Trophoblast cell (in vitro differentiated cells and primary cell): ENCODE measurements at regions not wholly inside any gene's neighbourhood (a gene's known extent, or its start where the extent isn't known, plus 50 kb on each side); places are given as distances from the start of the nearest gene placed in this dataset.

Experiments used
- DNase-seq, 2 donors: peaks; one replicate each; pipeline ENCODE4 v3.0.0-alpha.2; 2016
- H2AFZ ChIP-seq: 2 replicates; pipeline ENCODE4 v1.6.1; 2013; ENCODE audit warnings: low read length, moderate library complexity, mild to moderate bottlenecking; ENCODE audit not compliant: insufficient read depth, poor library complexity
- H2AK5ac ChIP-seq: 2 replicates; pipeline ENCODE4 v1.6.1; 2013; ENCODE audit warnings: mild to moderate bottlenecking, low read length
- H2BK120ac ChIP-seq: 2 replicates; pipeline ENCODE4 v1.6.1; 2013; ENCODE audit warnings: low read length, mild to moderate bottlenecking, moderate library complexity; ENCODE audit not compliant: insufficient read depth, poor library complexity
- H2BK12ac ChIP-seq: 2 replicates; pipeline ENCODE4 v1.6.1; 2013; ENCODE audit warnings: mild to moderate bottlenecking, low read length, moderate library complexity
- H2BK5ac ChIP-seq: 2 replicates; pipeline ENCODE4 v1.6.1; 2013; ENCODE audit warnings: low read length, low read depth, moderate library complexity, mild to moderate bottlenecking; ENCODE audit not compliant: poor library complexity
- H3K14ac ChIP-seq: 2 replicates; pipeline ENCODE4 v1.6.1; 2013; ENCODE audit warnings: mild to moderate bottlenecking, low read length
- H3K18ac ChIP-seq: 2 replicates; pipeline ENCODE4 v1.6.1; 2013; ENCODE audit warnings: mild to moderate bottlenecking, low read length
- H3K23ac ChIP-seq: 2 replicates; pipeline ENCODE4 v1.6.1; 2013; ENCODE audit warnings: low read length
- H3K27ac ChIP-seq: 2 replicates; pipeline ENCODE4 v1.5.1; 2013; ENCODE audit warnings: low read depth, mild to moderate bottlenecking, inconsistent platforms, low read length, moderate library complexity
- H3K27me3 ChIP-seq: 2 replicates; pipeline ENCODE4 v1.6.1; 2013; ENCODE audit warnings: inconsistent platforms, mild to moderate bottlenecking, low read length, moderate library complexity; ENCODE audit not compliant: insufficient read depth
- H3K36me3 ChIP-seq, 2 experiments: 1 replicate in 1 of 2; 2 replicates in 1 of 2; pipeline ENCODE4 v1.6.1; 2013; ENCODE audit warnings: low read length in 2 of 2, mild to moderate bottlenecking in 2 of 2, moderate library complexity in 1 of 2; ENCODE audit not compliant: insufficient read depth in 2 of 2, control insufficient read depth in 1 of 2
- H3K4ac ChIP-seq: 2 replicates; pipeline ENCODE4 v1.6.1; 2013; ENCODE audit warnings: low read depth, mild to moderate bottlenecking, low read length, moderate library complexity
- H3K4me1 ChIP-seq, 2 experiments: 1 replicate in 1 of 2; 2 replicates in 1 of 2; pipeline ENCODE4 v1.6.1; 2013; ENCODE audit warnings: low read length in 2 of 2, mild to moderate bottlenecking in 2 of 2, moderate library complexity in 1 of 2; ENCODE audit not compliant: insufficient read depth in 2 of 2, control insufficient read depth in 1 of 2
- H3K4me2 ChIP-seq: 2 replicates; pipeline ENCODE4 v1.6.1; 2013; ENCODE audit warnings: inconsistent platforms, mild to moderate bottlenecking, low read length, moderate library complexity
- H3K4me3 ChIP-seq: 2 replicates; pipeline ENCODE4 v1.5.1; 2013; ENCODE audit warnings: mild to moderate bottlenecking, low read depth, low read length, inconsistent platforms
- H3K79me1 ChIP-seq: one replicate; pipeline ENCODE4 v1.6.1; 2013; ENCODE audit warnings: low read length
- H3K79me2 ChIP-seq: 2 replicates; pipeline ENCODE4 v1.6.1; 2013; ENCODE audit warnings: low read length, mild to moderate bottlenecking; ENCODE audit not compliant: control insufficient read depth, insufficient read depth, poor library complexity
- H3K9ac ChIP-seq: 2 replicates; pipeline ENCODE4 v1.6.1; 2013; ENCODE audit warnings: mild to moderate bottlenecking, low read length
- H3K9me3 ChIP-seq: 2 replicates; pipeline ENCODE4 v1.6.1; 2013; ENCODE audit warnings: low read depth, mild to moderate bottlenecking, control low read depth, inconsistent platforms, low read length; ENCODE audit not compliant: insufficient read depth
- H4K12ac ChIP-seq: 2 replicates; pipeline ENCODE4 v1.6.1; 2013; ENCODE audit warnings: low read depth, mild to moderate bottlenecking, low read length, moderate library complexity
- H4K8ac ChIP-seq: 2 replicates; pipeline ENCODE4 v1.6.1; 2013; ENCODE audit warnings: low read depth, mild to moderate bottlenecking, low read length, moderate library complexity
- H4K91ac ChIP-seq: one replicate; pipeline ENCODE4 v1.6.1; 2013; ENCODE audit warnings: low read depth, mild to moderate bottlenecking, low read length, moderate library complexity
- WGBS: extraction: QIAGEN DNeasy Blood & Tissue Kit; methylation state at CpG from one replicate; pipeline ENCODE4 v1.1.7; 2013; ENCODE audit warnings: missing lambda C conversion rate; ENCODE audit not compliant: insufficient read length, insufficient coverage; ENCODE audit errors: extremely low coverage; 5-methylcytosine and 5-hydroxymethylcytosine counted together

DNA sequence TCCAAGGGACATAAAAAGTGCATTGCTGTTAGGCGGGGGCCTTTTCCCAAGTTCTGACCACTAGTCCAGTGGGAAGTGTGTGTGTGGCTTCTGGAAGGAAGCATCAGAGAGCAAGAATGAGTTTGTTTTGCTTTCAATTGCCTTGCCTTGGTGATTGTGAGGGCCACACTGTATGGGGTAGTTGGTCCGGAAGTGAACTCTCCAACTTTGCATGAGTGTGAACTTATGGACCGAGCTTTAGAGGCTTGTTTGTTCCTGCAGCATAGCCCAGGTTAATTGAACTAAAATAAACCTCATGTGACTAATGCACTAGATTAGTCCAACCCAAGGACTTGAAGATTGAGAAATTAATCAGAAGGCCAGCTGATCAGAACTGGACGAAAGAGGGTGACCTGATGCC is 171.7 kb downstream of the NR2F2 start:
- Histone ChIP-seq H3K9me3 (no peaks in the 10 kb centered on the region), H3K9ac (no peak overlapping the region), H3K36me3 (no peaks in the 10 kb centered on the region), H3K14ac (no peak overlapping the region), H2AK5ac (no peak overlapping the region), H2BK120ac (no peak overlapping the region), H3K79me1 (no peaks in the 10 kb centered on the region), H3K4me3 (no peak overlapping the region), H3K23ac (no peak overlapping the region), H4K8ac (no peak overlapping the region), H4K91ac (no peak overlapping the region), H3K18ac (no peak overlapping the region), H2AFZ (no peak overlapping the region), H3K4me1 (no peaks in the 10 kb centered on the region), H3K4me2 (no peak overlapping the region), H3K4ac (no peak overlapping the region), H4K12ac (no peak overlapping the region), H3K27ac (no peak overlapping the region), H3K27me3 (no peaks in the 10 kb centered on the region), H3K79me2 (no peaks in the 10 kb centered on the region), H2BK12ac (no peak overlapping the region), H2BK5ac (no peak overlapping the region)
- WGBS = no CpG with 5 or more reads among the region's 4 CpGs
- DNase-seq = no peak

DNA sequence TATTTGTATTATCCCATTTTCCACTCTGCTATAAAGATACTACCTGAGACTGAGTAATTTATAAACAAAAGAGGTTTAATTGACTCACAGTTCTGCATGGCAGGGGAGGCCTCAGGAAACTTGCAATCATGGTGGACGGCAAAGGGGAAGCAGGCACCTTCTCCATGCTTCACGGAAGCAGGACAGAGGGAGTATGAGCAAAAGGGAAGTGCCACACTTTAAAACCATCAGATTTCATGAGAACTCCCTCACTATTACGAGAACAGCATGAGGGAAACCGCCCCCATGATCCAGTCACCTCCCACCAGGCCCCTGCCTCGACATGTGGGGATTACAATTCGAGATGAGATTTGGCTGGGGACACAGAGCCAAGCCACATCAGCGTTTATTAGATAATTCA is 172.8 kb downstream of the NR2F2 start:
- Histone ChIP-seq H2AK5ac (no peak overlapping the region), H2BK5ac (no peak overlapping the region), H2BK12ac (no peak overlapping the region), H3K4me1 (no peaks in the 10 kb centered on the region), H3K9ac (no peak overlapping the region), H3K4me2 (no peak overlapping the region), H3K4me3 (no peak overlapping the region), H2AFZ (no peak overlapping the region), H3K79me2 (no peaks in the 10 kb centered on the region), H3K27ac (no peak overlapping the region), H2BK120ac (no peak overlapping the region), H3K36me3 (no peaks in the 10 kb centered on the region), H4K91ac (no peak overlapping the region), H3K18ac (no peak overlapping the region), H3K4ac (no peak overlapping the region), H4K8ac (no peak overlapping the region), H3K27me3 (no peaks in the 10 kb centered on the region), H3K23ac (no peak overlapping the region), H3K14ac (no peak overlapping the region), H3K79me1 (no peaks in the 10 kb centered on the region), H3K9me3 (no peaks in the 10 kb centered on the region), H4K12ac (no peak overlapping the region)
- WGBS = no CpG with 5 or more reads among the region's 7 CpGs
- DNase-seq = no peak

DNA sequence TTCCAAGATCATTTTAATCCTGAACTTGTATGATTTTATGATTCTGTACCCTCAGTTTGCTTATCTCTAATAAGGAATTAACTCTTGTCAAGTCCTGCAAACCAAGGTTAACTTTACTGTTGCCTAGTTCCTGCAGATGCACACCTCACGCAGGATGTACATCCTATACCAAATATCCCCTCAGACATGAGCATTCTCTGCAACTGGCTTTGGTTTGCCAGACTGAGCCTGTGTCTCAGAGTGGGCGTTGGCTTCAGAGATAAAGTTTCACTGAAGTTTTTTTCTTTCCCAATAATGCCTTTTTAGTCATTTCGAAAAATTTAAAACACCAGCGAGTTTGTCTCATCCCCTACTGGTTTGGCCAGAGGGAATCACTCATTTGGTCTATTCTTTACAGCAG is 173.9 kb downstream of the NR2F2 start:
- Histone ChIP-seq H3K18ac (no peak overlapping the region), H3K4me3 (no peak overlapping the region), H3K79me1 (no peaks in the 10 kb centered on the region), H3K27ac (no peak overlapping the region), H3K9ac (no peak overlapping the region), H2AFZ (no peak overlapping the region), H3K79me2 (no peaks in the 10 kb centered on the region), H3K27me3 (no peaks in the 10 kb centered on the region), H3K36me3 (no peaks in the 10 kb centered on the region), H2AK5ac (no peak overlapping the region), H2BK12ac (no peak overlapping the region), H3K9me3 (no peaks in the 10 kb centered on the region), H3K4me2 (no peak overlapping the region), H2BK120ac (no peak overlapping the region), H3K23ac (no peak overlapping the region), H4K8ac (no peak overlapping the region), H4K12ac (no peak overlapping the region), H4K91ac (no peak overlapping the region), H3K14ac (no peak overlapping the region), H3K4me1 (no peaks in the 10 kb centered on the region), H3K4ac (no peak overlapping the region), H2BK5ac (no peak overlapping the region)
- DNase-seq = peak in 1 of 2 donors; percentile 29
- no CpG with 5 or more reads among the region's 4 CpGs for WGBS

DNA sequence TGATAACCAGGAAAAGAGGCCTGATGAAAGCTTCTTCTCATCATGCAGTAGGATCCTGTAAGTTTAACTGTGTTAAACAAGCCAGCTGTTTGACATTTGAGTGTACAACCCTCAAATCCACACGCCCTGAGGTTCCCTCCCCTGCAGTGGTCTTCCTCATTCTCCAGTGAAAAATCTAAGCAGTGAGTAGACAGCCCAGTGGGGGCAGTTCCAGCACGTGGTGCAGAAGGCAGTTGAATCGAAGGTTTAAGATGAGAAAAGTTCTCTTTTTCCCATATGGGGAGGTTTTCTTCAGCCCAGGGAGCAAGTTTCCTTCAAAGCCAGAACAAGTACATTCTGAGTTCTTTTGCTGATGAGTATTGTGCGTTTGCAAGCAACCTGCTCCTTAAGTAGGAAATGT is 174.5 kb downstream of the NR2F2 start:
- Histone ChIP-seq H3K4me3 (no peak overlapping the region), H3K18ac (no peak overlapping the region), H3K27me3 (no peaks in the 10 kb centered on the region), H4K8ac (no peak overlapping the region), H3K4me1 (no peaks in the 10 kb centered on the region), H3K79me2 (no peaks in the 10 kb centered on the region), H2BK12ac (no peak overlapping the region), H3K9ac (no peak overlapping the region), H3K4ac (no peak overlapping the region), H2BK120ac (no peak overlapping the region), H2BK5ac (no peak overlapping the region), H3K9me3 (no peaks in the 10 kb centered on the region), H2AFZ (no peak overlapping the region), H2AK5ac (no peak overlapping the region), H3K79me1 (no peaks in the 10 kb centered on the region), H3K14ac (no peak overlapping the region), H3K4me2 (no peak overlapping the region), H3K27ac (no peak overlapping the region), H4K91ac (no peak overlapping the region), H3K36me3 (no peaks in the 10 kb centered on the region), H3K23ac (no peak overlapping the region), H4K12ac (no peak overlapping the region)
- no peak for DNase-seq
- WGBS = no CpG with 5 or more reads among the region's 4 CpGs
